Astrocyte of the spinal cord (primary cell): ENCODE measurements at regions not wholly inside any gene's neighbourhood (a gene's known extent, or its start where the extent isn't known, plus 50 kb on each side); places are given as distances from the start of the nearest gene placed in this dataset.

ENCODE experiments used
- DNase-seq: peaks from one replicate; pipeline ENCODE4 v3.0.0; 2011; ENCODE audit warnings: low read depth, low spot score
- H3K4me3 ChIP-seq: 2 replicates; pipeline ENCODE4 v1.5.1; 2011; ENCODE audit warnings: low read depth, mild to moderate bottlenecking, low read length, moderate library complexity
- CTCF ChIP-seq: IDR thresholded peaks from 2 replicates; pipeline ENCODE4 v1.5.1; 2012; ENCODE audit warnings: low read depth, mild to moderate bottlenecking, low read length, inconsistent platforms
- in situ Hi-C: cut with HindIII; loops from 2 replicates; pipeline ENCODE4 v1.10.0; 2017; ENCODE audit warnings: low sequenced_read_pairs

- no peak for DNase-seq
- no peak for TF ChIP-seq CTCF
- no peak overlapping the region for H3K4me3 ChIP-seq
Measured at GRCh38 chr11:134579724-134580609, 167.9 kb upstream of the B3GAT1 start.

DNA sequence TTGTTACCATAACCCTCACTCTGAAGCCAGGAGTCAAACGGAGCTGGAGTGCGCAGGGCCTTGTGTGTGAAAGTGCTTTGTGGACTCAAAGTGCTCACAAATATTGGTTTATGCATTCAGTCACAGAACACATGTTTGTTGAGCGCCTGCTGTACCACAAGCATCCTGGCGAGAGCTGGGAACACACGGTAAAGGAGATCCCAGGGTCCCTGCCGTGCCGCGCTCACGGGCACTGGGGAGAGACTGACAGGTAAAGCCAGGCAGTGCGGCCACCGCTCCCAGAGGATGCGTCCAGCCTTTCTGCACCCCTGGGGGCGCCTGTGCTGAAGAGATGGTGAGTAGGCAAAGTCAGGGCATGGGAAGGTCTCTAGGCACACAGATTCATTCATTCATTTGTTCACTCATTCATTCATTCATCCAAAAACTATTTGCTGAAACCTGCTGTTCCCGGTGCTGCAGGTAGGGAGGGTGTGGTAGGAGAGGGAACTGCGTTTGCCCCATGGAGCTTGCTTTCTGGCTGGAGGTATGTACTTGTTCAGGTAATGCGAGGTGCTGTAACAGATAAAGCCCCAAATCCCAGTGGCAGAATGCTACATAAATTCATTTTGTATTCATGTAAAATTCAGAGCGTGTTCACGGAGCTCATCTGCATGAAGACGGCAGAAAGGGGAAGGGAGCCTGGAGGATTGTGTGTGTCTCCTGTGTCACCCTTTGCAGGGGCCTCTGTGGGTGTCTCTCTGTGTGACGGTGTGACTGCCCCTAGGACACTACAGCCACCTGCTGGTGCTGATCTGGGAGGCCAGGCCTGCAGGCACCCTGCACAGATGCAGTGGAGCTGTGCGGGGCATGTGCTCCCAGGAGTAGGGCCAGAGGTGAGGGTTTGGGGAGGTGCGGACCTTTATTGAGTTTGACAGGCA is 167.0 kb upstream of the B3GAT1 start:
- no peak for DNase-seq
- H3K4me3 ChIP-seq: no peak overlapping the region
- no peak for TF ChIP-seq CTCF
- in situ Hi-C loops: no loop called here

More at GRCh38 chr11:134579724-134580609, 167.9 kb upstream of the B3GAT1 start:
- in situ Hi-C loops: no loop called here

- no peak for TF ChIP-seq CTCF
- in situ Hi-C loops: no loop called here
- DNase-seq: no peak
- no peak overlapping the region for H3K4me3 ChIP-seq
Measured at GRCh38 chr11:134577751-134578395, 165.8 kb upstream of the B3GAT1 start.

- in situ Hi-C loops: no loop called here
- DNase-seq: no peak
- no peak overlapping the region for H3K4me3 ChIP-seq
- no peak for TF ChIP-seq CTCF
Measured at GRCh38 chr11:134576721-134577171, 164.7 kb upstream of the B3GAT1 start.

- DNase-seq: no peak
- in situ Hi-C loops: no loop called here
- TF ChIP-seq CTCF: no peak
- H3K4me3 ChIP-seq: no peak overlapping the region
Measured at GRCh38 chr11:134576286-134576685, 164.2 kb upstream of the B3GAT1 start.
